NCI-H2171 (cell line): ENCODE measurements at regions not wholly inside any gene's neighbourhood (a gene's known extent, or its start where the extent isn't known, plus 50 kb on each side); places are given as distances from the start of the nearest gene placed in this dataset.
"Not testable (repeated sequence)": the region's sequence is repeated elsewhere in the genome, so short reads cannot be mapped to it uniquely, and the experiment has no call there.

Source experiments
- DNase-seq: peaks from one replicate; lab custom pipeline; 2025; lab: John Stamatoyannopoulos, UW

DNA sequence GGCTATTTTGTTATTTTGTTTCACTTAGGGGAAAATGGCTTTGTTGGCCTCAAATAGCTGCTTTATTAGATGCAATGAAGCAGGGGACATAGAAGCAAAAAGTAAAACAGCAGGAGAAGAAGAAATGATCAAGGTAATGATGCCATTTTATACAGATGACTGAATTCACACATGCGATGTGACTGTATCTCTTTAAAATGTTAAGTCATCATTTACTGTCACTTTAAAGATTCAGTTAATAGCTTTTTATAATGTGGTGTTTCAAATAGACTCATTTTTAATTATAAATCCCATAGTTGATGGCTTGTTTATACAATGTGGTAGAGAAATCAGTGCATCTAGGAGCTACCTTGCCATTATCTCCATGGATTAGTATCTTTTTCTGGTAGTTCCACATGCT, 863.9 kb upstream of the DEFB115 start:
- not testable (repeated sequence) for DNase-seq

DNA sequence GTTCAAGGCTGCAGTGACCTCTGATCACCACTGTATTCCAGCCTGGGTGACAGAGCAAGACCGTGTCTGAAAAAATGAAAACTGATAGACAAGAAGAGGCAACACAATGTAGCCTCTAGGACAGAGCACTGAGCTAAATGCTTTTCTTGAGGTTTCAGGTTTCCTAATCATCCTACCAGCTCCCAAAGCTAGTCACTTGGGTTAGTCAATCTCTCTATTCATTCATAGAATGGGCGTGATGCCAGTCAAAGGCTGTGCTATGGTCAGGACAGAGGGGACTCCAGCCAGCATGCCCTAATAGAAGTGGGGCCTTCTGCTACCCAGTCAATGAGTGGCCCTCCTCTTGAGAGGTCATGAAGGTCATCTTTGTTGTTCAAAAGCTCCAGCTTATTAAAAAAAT, 860.4 kb upstream of the DEFB115 start:
- not testable (repeated sequence) for DNase-seq

DNA sequence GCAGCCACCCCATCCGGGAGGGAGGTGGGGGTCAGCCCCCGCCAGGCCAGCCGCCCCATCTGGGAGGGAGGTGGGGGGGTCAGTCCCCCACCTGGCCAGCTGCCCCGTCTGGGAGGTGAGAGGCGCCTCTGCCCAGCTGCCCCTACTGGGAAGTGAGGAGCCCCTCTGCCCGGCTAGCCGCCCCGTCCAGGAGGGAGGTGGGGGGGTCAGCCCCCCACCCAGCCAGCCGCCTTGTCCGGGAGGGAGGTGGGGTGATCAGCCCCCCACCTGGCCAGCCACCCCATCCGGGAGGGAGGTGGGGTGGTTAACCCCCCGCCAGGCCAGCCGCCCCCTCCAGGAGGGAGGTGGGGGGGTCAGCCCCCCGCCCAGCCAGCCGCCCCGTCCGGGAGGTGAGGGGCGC, 852.4 kb upstream of the DEFB115 start:
- DNase-seq: not testable (repeated sequence)

DNA sequence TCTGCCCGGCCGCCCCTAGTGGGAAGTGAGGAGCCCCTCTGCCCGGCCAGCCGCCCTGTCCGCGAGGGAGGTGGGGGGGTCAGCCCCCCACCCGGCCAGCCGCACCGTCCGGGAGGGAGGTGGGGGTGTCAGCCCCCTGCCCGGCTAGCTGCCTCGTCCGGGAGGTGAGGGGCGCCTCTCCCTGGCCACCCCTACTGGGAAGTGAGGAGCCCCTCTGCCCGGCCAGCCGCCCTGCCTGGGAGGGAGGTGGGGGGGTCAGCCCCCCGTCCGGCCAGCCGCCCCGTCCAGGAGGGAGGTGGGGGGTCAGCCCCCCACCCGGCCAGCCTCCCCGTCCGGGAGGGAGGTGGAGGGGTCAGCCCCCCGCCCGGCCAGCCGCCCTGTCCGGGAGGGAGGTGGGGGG, 851.9 kb upstream of the DEFB115 start:
- DNase-seq: not testable (repeated sequence)

DNA sequence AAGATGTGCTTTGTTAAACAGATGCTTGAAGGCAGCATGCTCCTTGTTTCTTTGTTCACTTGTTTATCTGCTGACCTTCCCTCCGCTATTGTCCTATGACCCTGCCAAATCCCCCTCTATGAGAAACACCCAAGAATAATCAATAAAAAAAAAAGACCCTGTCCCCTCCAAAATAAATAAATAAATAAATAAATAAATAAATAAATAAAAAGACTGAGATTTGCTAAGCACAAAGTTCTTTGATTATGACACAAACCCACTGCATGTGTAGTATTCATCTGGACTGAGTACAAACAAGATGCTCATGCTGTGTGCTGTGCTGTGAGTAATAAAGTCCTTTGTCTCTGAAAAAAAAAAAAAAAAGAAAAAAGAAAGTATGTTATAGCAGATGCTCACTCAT, 851.1 kb upstream of the DEFB115 start:
- DNase-seq: not testable (repeated sequence)

DNA sequence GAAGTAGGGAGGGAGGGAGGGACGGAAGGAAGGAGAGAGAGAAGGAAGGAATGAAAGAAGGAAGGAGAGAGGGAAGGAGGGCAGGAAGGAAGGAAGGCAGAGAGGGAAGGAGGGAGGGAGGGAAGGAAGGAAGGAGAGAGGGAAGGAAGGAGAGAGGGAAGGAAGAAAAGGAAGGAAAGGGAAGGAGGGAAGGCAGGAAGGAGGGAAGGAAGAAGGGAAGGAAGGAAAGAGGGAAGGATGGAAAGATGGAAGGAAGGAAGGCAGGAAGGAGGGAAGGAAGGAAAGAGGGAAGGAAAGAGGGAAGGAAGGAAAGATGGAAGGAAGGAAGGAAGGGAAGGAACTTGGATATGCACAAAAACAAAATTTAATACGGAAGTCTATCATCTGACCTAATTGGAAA, 844.5 kb upstream of the DEFB115 start:
- no peak for DNase-seq

DNA sequence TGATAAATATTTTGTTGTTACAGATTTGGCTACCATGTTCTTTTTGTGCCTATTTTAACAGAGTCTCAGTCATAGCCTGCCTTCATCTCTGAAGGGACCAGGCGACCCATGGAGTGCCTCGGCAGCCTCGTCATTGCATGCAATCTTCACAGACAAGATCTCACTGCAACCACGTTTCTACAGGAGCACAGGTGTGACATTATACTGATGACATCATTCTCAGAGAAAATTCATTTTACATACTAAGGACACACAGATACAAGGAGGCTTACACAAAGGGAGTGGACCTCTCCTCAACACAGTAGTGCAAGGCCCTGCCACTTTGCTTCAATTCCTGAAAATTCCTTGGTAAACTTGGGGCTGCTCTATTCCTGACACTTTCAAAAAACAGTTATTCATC, 840.1 kb upstream of the DEFB115 start:
- not testable (repeated sequence) for DNase-seq

DNA sequence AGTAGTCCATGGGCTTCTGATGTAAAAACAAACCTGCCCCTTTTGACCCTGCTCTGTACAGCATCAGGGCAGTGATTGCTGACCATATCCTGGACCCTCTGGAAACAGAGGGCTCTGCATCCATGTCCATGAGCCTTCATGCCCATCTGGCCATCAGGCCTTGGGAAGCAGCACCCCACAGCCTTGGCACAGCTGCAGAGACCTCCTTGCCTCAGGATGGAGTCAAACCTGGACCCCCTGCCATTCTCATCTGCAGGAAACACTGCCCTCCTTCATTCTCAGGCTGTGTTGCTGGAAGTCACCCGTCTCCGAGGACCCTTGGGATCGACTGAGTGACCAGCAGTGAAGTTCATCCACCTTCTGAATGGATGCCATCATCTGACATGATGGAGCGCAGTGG, 839.1 kb upstream of the DEFB115 start:
- DNase-seq: not testable (repeated sequence)

DNA sequence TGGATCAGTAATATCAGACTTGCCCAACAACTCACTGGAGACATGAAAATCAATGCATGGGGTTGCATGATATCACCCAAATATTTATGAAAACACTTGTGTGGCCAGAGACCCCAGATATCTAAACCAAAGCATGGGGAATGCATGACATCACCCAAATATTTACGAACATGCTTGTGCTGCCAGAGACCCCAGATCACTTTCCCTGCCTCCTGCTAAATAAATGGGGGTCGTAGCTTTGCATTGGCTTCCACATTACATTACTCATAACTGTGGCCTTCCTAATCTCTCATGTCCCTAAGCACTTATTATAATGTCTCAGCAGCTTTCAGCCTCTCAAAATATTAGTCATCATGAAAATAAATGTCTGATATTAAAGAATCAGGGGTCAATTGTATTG, 838.0 kb upstream of the DEFB115 start:
- no peak for DNase-seq

DNA sequence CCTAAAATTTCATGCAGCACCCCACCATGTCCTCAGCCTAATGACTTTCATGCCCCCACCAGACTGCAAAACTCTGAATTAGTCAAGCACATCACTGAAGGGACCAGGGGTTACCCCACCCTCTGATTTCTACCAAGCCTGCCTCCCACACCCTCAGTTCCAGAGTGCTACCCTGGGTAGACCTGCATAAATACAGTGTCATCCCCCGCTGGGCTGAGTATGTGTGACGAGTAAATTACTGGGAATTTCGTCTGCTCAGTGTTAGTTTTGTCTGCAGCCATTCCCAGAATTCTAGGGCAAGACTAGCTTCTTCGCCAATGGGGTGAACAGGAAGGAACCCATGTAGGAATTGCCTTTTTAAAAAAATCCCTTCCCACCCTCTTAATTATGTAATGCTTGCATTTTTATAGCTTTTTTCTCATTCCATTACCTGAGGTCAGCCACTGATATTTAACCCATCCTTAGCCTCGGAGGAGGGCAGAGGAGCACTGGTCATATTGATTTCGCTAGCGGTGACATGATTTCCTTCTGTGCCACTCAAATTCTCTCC, 837.5 kb upstream of the DEFB115 start:
- DNase-seq: not testable (repeated sequence)
